GM12891 (cell line): ENCODE measurements at regions not wholly inside any gene's neighbourhood (a gene's known extent, or its start where the extent isn't known, plus 50 kb on each side); places are given as distances from the start of the nearest gene placed in this dataset.

ENCODE experiments used
- PAX5 ChIP-seq: IDR thresholded peaks from 2 replicates; pipeline ENCODE4 v1.6.1; 2011; ENCODE audit warnings: low read length, moderate library complexity, mild to moderate bottlenecking; ENCODE audit not compliant: insufficient read depth, severe bottlenecking
- POLR2A ChIP-seq: IDR thresholded peaks from 2 replicates; pipeline ENCODE4 v1.6.1; 2011; ENCODE audit warnings: low read depth, low read length, control low read depth
- POLR2AphosphoS5 ChIP-seq: IDR thresholded peaks from 2 replicates; pipeline ENCODE4 v1.6.1; 2011; ENCODE audit warnings: low read depth, low read length, control low read depth
- POU2F2 ChIP-seq: IDR thresholded peaks from 2 replicates; pipeline ENCODE4 v1.6.1; 2011; ENCODE audit warnings: low read depth, mild to moderate bottlenecking, control low read depth, low read length, moderate library complexity
- SPI1 ChIP-seq: IDR thresholded peaks from 2 replicates; pipeline ENCODE4 v1.6.1; 2011; ENCODE audit warnings: low read depth, low read length, control low read depth
- TAF1 ChIP-seq: IDR thresholded peaks from 2 replicates; pipeline ENCODE4 v1.6.1; 2011; ENCODE audit warnings: low read depth, low read length, control low read depth

- TF ChIP-seq POLR2AphosphoS5 (no peak), POLR2A (no peak), SPI1 (no peak), TAF1 (no peak), POU2F2 (no peak), PAX5 (no peak)
Measured at GRCh38 chr14:34050606-34051005, 99.7 kb upstream of the EGLN3 start.
